Liver (tissue), 8 donors: ENCODE measurements at regions not wholly inside any gene's neighbourhood (a gene's known extent, or its start where the extent isn't known, plus 50 kb on each side); places are given as distances from the start of the nearest gene placed in this dataset.

Source experiments
- DNase-seq: peaks from one replicate; pipeline ENCODE4 v3.0.0-alpha.2; 2017; ENCODE audit warnings: low spot score
- H3K27ac ChIP-seq, 2 donors: one replicate each; pipeline ENCODE4 v1.7.0; 2013; ENCODE audit warnings: inconsistent platforms in 2 of 2, low read length in 2 of 2, control low read depth in 1 of 2, low read depth in 1 of 2, mild to moderate bottlenecking in 1 of 2
- H3K27me3 ChIP-seq, 4 donors: one replicate each; pipeline versions ENCODE4 v1.6.1 to v1.7.0; 2013; ENCODE audit warnings: low read length in 3 of 4, inconsistent platforms in 1 of 4, mild to moderate bottlenecking in 1 of 4, moderate library complexity in 1 of 4; ENCODE audit not compliant: control insufficient read depth in 4 of 4, insufficient read depth in 4 of 4
- H3K36me3 ChIP-seq, 4 donors: one replicate each; pipeline versions ENCODE4 v1.6.1 to v1.7.0; 2013; ENCODE audit warnings: low read length in 3 of 4, mild to moderate bottlenecking in 3 of 4, low read depth in 1 of 4, moderate library complexity in 1 of 4; ENCODE audit not compliant: control insufficient read depth in 4 of 4, insufficient read depth in 3 of 4
- H3K4me1 ChIP-seq, 4 donors: one replicate each; pipeline versions ENCODE4 v1.6.1 to v1.7.0; 2013; ENCODE audit warnings: low read length in 3 of 4, mild to moderate bottlenecking in 3 of 4, moderate library complexity in 1 of 4; ENCODE audit not compliant: control insufficient read depth in 4 of 4, insufficient read depth in 4 of 4
- H3K4me3 ChIP-seq, 3 donors: one replicate each; pipeline versions ENCODE4 v1.6.1 to v1.7.0; 2013; ENCODE audit warnings: low read length in 3 of 3, control low read depth in 1 of 3, low read depth in 1 of 3, mild to moderate bottlenecking in 1 of 3
- H3K9ac ChIP-seq, 2 donors: one replicate each; pipeline ENCODE4 v1.7.0; 2013; ENCODE audit warnings: low read length in 2 of 2, mild to moderate bottlenecking in 2 of 2, moderate library complexity in 2 of 2, control low read depth in 1 of 2, low read depth in 1 of 2
- H3K9me3 ChIP-seq, 4 donors: one replicate each; pipeline versions ENCODE4 v1.6.1 to v1.7.0; 2013; ENCODE audit warnings: low read length in 3 of 4; ENCODE audit not compliant: control insufficient read depth in 4 of 4
- EGR1 ChIP-seq, 2 donors: IDR thresholded peaks; 2 replicates each; pipeline ENCODE4 v1.6.1; 2016 to 2018; ENCODE audit warnings: antibody characterized with exemption in 2 of 2, low read depth in 2 of 2
- FOXA1 ChIP-seq: IDR thresholded peaks from 2 replicates; pipeline ENCODE4 v1.6.1; 2016; ENCODE audit warnings: antibody characterized with exemption
- FOXA2 ChIP-seq: IDR thresholded peaks from 2 replicates; pipeline ENCODE4 v1.6.1; 2016; ENCODE audit warnings: antibody characterized with exemption
- GABPA ChIP-seq, 2 donors: IDR thresholded peaks in 1 of 2; conservative IDR thresholded peaks in 1 of 2; 2 replicates each; pipeline ENCODE4 v1.6.1; 2016; ENCODE audit warnings: antibody characterized with exemption in 2 of 2, mild to moderate bottlenecking in 1 of 2, moderate library complexity in 1 of 2
- HNF4A ChIP-seq, 2 donors: conservative IDR thresholded peaks; 2 replicates each; pipeline ENCODE4 v1.6.1; 2016; ENCODE audit warnings: antibody characterized with exemption in 2 of 2, mild to moderate bottlenecking in 2 of 2
- HNF4G ChIP-seq: IDR thresholded peaks from 2 replicates; pipeline ENCODE4 v1.6.1; 2016; ENCODE audit warnings: antibody characterized with exemption
- JUND ChIP-seq, 2 donors: IDR thresholded peaks; 2 replicates each; pipeline ENCODE4 v1.6.1; 2016; ENCODE audit warnings: antibody characterized with exemption in 2 of 2
- NR2F2 ChIP-seq: IDR thresholded peaks from 2 replicates; pipeline ENCODE4 v1.6.1; 2016; ENCODE audit warnings: antibody characterized with exemption
- RAD21 ChIP-seq, 2 donors: IDR thresholded peaks; 2 replicates each; pipeline ENCODE4 v1.6.1; 2016; ENCODE audit warnings: antibody characterized with exemption in 2 of 2, mild to moderate bottlenecking in 2 of 2
- RXRA ChIP-seq, 2 donors: IDR thresholded peaks; 2 replicates each; pipeline ENCODE4 v1.6.1; 2017 to 2018; ENCODE audit warnings: antibody characterized with exemption in 2 of 2, mild to moderate bottlenecking in 1 of 2
- SP1 ChIP-seq: IDR thresholded peaks from 2 replicates; pipeline ENCODE4 v1.6.1; 2018; ENCODE audit warnings: antibody characterized with exemption, mild to moderate bottlenecking
- TAF1 ChIP-seq: conservative IDR thresholded peaks from 2 replicates; pipeline ENCODE4 v1.6.1; 2016; ENCODE audit warnings: antibody characterized with exemption, mild to moderate bottlenecking
- YY1 ChIP-seq: IDR thresholded peaks from 2 replicates; pipeline ENCODE4 v1.6.1; 2016; ENCODE audit warnings: antibody characterized with exemption, mild to moderate bottlenecking
- WGBS: extraction: QIAGEN DNeasy Blood & Tissue Kit; methylation state at CpG from one replicate; pipeline ENCODE4 v1.1.7; 2013; 5-methylcytosine and 5-hydroxymethylcytosine counted together
- TF ChIP-seq, protein P1 (sequence below): IDR thresholded peaks from 2 replicates; pipeline ENCODE4 v1.6.1; 2016; ENCODE audit warnings: antibody characterized with exemption
- TF ChIP-seq, protein P2 (sequence below): IDR thresholded peaks from 2 replicates; pipeline ENCODE4 v1.6.1; 2016; ENCODE audit warnings: antibody characterized with exemption
- TF ChIP-seq, protein P3 (sequence below): IDR thresholded peaks from 2 replicates; pipeline ENCODE4 v1.6.1; 2016; ENCODE audit warnings: antibody characterized with exemption
- TF ChIP-seq, protein P4 (sequence below): fragments of 150-350 bp; IDR thresholded peaks from 2 replicates; pipeline ENCODE4 v1.5.1; 2017; ENCODE audit warnings: improper control_type of control experiment, low read depth, low read length; ENCODE audit not compliant: missing input control
- TF ChIP-seq, protein P5 (sequence below): IDR thresholded peaks from 2 replicates; pipeline ENCODE4 v1.6.1; 2016; ENCODE audit warnings: antibody characterized with exemption, mild to moderate bottlenecking
- donor health status: healthy.
- donor health status: healthy.
- donor health status: healthy.
- donor health status: healthy.
- donor health status: healthy.

DNA sequence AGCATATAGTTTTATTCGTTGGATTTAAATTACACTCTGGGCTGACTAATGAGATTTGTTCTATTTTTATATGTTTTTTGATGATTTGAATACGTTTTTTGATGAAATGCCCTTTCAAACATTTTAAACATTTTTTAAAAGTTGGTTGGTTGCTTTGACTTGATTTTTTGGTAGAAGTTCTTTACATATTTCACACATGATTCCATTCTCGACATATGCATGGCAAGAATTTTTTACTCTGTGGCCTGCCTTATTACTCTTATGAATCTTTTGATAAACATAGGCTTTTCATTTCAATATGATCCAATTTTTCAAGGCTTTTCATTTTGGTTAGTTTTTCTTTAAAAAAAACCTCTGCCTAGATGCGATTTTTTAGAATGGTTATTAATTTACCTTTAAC is 617.0 kb downstream of the RNF144B start (continued):
- no peak for TF ChIP-seq TAF1
- TF ChIP-seq GABPA (IDR thresholded peaks at IDR 0.05 in 1 of 2, conservative IDR thresholded peaks at IDR 0.05 in 1 of 2): no peak
- no peak for TF ChIP-seq FOXA2
- TF ChIP-seq HNF4A (conservative IDR thresholded peaks at IDR 0.05): no peak
- TF ChIP-seq SP1: no peak

DNA sequence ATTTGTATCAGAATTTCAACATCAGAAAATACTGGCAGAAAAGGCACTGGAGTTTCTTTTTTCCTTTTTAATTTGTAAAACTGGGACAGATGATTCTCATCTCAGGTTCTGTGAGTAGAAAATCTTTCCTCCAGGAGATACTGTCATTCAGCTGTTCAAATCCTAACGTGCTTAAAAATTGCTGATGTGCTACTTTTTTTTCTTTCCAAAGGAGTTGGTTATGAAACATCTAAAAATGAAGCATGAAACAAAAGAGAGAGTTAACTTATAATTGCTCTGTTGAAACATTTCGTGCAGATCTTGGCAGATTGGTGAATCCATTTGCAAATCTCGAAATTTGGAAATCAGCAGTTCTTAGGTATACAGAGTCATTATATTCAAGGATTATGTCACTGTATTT is 622.6 kb downstream of the RNF144B start:
- Histone ChIP-seq H3K27me3 (peaks cover 0 to 7% (median 0%) of the 10 kb centered on the region in 4 donors), H3K4me1 (no peaks in the 10 kb centered on the region), H3K36me3 (no peaks in the 10 kb centered on the region), H3K4me3 (no peak overlapping the region), H3K9me3 (no peaks in the 10 kb centered on the region), H3K27ac (no peak overlapping the region), H3K9ac (no peak overlapping the region)
- TF ChIP-seq, protein P1, sequence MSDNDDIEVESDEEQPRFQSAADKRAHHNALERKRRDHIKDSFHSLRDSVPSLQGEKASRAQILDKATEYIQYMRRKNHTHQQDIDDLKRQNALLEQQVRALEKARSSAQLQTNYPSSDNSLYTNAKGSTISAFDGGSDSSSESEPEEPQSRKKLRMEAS: no peak
- no peak for TF ChIP-seq JUND (IDR thresholded peaks at IDR 0.05)
- TF ChIP-seq YY1: no peak
- no peak for TF ChIP-seq RAD21 (IDR thresholded peaks at IDR 0.05)
- TF ChIP-seq RXRA (IDR thresholded peaks at IDR 0.05): no peak
- TF ChIP-seq, protein P2, sequence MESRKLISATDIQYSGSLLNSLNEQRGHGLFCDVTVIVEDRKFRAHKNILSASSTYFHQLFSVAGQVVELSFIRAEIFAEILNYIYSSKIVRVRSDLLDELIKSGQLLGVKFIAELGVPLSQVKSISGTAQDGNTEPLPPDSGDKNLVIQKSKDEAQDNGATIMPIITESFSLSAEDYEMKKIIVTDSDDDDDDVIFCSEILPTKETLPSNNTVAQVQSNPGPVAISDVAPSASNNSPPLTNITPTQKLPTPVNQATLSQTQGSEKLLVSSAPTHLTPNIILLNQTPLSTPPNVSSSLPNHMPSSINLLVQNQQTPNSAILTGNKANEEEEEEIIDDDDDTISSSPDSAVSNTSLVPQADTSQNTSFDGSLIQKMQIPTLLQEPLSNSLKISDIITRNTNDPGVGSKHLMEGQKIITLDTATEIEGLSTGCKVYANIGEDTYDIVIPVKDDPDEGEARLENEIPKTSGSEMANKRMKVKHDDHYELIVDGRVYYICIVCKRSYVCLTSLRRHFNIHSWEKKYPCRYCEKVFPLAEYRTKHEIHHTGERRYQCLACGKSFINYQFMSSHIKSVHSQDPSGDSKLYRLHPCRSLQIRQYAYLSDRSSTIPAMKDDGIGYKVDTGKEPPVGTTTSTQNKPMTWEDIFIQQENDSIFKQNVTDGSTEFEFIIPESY: no peak
- TF ChIP-seq EGR1 (IDR thresholded peaks at IDR 0.05; ENCODE audit: low read depth in 2 of 2): no peak
- no peak for TF ChIP-seq FOXA2
- no peak for TF ChIP-seq SP1
- TF ChIP-seq HNF4A (conservative IDR thresholded peaks at IDR 0.05): no peak
- TF ChIP-seq, protein P3, sequence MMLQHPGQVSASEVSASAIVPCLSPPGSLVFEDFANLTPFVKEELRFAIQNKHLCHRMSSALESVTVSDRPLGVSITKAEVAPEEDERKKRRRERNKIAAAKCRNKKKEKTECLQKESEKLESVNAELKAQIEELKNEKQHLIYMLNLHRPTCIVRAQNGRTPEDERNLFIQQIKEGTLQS: no peak
- TF ChIP-seq, protein P4, sequence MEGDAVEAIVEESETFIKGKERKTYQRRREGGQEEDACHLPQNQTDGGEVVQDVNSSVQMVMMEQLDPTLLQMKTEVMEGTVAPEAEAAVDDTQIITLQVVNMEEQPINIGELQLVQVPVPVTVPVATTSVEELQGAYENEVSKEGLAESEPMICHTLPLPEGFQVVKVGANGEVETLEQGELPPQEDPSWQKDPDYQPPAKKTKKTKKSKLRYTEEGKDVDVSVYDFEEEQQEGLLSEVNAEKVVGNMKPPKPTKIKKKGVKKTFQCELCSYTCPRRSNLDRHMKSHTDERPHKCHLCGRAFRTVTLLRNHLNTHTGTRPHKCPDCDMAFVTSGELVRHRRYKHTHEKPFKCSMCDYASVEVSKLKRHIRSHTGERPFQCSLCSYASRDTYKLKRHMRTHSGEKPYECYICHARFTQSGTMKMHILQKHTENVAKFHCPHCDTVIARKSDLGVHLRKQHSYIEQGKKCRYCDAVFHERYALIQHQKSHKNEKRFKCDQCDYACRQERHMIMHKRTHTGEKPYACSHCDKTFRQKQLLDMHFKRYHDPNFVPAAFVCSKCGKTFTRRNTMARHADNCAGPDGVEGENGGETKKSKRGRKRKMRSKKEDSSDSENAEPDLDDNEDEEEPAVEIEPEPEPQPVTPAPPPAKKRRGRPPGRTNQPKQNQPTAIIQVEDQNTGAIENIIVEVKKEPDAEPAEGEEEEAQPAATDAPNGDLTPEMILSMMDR: no peak
- TF ChIP-seq, protein P5, sequence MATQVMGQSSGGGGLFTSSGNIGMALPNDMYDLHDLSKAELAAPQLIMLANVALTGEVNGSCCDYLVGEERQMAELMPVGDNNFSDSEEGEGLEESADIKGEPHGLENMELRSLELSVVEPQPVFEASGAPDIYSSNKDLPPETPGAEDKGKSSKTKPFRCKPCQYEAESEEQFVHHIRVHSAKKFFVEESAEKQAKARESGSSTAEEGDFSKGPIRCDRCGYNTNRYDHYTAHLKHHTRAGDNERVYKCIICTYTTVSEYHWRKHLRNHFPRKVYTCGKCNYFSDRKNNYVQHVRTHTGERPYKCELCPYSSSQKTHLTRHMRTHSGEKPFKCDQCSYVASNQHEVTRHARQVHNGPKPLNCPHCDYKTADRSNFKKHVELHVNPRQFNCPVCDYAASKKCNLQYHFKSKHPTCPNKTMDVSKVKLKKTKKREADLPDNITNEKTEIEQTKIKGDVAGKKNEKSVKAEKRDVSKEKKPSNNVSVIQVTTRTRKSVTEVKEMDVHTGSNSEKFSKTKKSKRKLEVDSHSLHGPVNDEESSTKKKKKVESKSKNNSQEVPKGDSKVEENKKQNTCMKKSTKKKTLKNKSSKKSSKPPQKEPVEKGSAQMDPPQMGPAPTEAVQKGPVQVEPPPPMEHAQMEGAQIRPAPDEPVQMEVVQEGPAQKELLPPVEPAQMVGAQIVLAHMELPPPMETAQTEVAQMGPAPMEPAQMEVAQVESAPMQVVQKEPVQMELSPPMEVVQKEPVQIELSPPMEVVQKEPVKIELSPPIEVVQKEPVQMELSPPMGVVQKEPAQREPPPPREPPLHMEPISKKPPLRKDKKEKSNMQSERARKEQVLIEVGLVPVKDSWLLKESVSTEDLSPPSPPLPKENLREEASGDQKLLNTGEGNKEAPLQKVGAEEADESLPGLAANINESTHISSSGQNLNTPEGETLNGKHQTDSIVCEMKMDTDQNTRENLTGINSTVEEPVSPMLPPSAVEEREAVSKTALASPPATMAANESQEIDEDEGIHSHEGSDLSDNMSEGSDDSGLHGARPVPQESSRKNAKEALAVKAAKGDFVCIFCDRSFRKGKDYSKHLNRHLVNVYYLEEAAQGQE: no peak
- TF ChIP-seq TAF1: no peak
- TF ChIP-seq HNF4G: no peak
- no peak for TF ChIP-seq NR2F2
- no peak for TF ChIP-seq FOXA1
- no peak for TF ChIP-seq GABPA (IDR thresholded peaks at IDR 0.05 in 1 of 2, conservative IDR thresholded peaks at IDR 0.05 in 1 of 2)
- 65% methylated on average over 3 of the region's 3 CpGs for WGBS
- DNase-seq: no peak
